DND-41 (cell line): ENCODE measurements at regions not wholly inside any gene's neighbourhood (a gene's known extent, or its start where the extent isn't known, plus 50 kb on each side); places are given as distances from the start of the nearest gene placed in this dataset.

Source experiments
- EZH2 ChIP-seq: IDR thresholded peaks from 3 replicates; pipeline ENCODE4 v1.6.1; 2012; ENCODE audit warnings: borderline replicate concordance, low read depth, mild to moderate bottlenecking, moderate library complexity, low read length, inconsistent platforms; ENCODE audit not compliant: severe bottlenecking
- TF ChIP-seq, protein P1 (sequence below): IDR thresholded peaks from 2 replicates; pipeline ENCODE4 v1.5.1; 2012; ENCODE audit warnings: borderline replicate concordance, low read length, moderate library complexity, mild to moderate bottlenecking; ENCODE audit not compliant: poor library complexity, severe bottlenecking; ENCODE audit errors: extremely low read depth

DNA sequence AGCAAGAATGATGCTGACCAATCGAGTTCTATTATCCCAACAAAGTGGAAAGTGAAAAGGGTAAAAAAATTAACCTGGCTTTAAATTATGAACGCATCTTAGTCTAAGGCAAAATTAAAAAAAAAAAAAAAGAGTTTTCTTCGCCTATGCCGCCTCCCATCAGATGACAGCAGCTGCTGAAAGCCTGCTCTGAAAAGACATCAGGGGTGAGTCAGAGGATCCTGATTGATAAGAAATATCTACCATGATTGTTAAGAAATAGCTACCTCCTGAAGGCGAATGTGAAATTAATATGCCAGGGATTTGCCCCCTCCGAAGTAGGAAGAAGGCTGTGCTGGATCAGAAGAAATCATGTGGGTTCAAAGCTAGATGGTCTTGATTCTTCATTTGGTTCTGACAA, 216.8 kb upstream of the C1orf87 start:
- TF ChIP-seq, protein P1, sequence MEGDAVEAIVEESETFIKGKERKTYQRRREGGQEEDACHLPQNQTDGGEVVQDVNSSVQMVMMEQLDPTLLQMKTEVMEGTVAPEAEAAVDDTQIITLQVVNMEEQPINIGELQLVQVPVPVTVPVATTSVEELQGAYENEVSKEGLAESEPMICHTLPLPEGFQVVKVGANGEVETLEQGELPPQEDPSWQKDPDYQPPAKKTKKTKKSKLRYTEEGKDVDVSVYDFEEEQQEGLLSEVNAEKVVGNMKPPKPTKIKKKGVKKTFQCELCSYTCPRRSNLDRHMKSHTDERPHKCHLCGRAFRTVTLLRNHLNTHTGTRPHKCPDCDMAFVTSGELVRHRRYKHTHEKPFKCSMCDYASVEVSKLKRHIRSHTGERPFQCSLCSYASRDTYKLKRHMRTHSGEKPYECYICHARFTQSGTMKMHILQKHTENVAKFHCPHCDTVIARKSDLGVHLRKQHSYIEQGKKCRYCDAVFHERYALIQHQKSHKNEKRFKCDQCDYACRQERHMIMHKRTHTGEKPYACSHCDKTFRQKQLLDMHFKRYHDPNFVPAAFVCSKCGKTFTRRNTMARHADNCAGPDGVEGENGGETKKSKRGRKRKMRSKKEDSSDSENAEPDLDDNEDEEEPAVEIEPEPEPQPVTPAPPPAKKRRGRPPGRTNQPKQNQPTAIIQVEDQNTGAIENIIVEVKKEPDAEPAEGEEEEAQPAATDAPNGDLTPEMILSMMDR: no peak
- no peak for TF ChIP-seq EZH2
